H1 (cell line): ENCODE measurements at regions not wholly inside any gene's neighbourhood (a gene's known extent, or its start where the extent isn't known, plus 50 kb on each side); places are given as distances from the start of the nearest gene placed in this dataset.

Experiments
- CTCF ChIA-PET: fragments of 300-600 bp; sonication (Branson Sonifier 250); formaldehyde crosslinking; loops from one replicate; lab custom pipeline; 2021; ENCODE audit not compliant: partially characterized antibody; lab: Charles Lee
- POLR2A ChIA-PET: fragments of 300-600 bp; sonication (Branson Sonifier 250); formaldehyde crosslinking; loops from one replicate; lab custom pipeline; 2021; ENCODE audit warnings: inconsistent platforms; ENCODE audit not compliant: partially characterized antibody; lab: Charles Lee
- DNase-seq, 2 experiments: peaks; one replicate each; pipeline versions ENCODE4 v3.0.0 to v3.0.0-alpha.2; 2010 to 2022; ENCODE audit warnings: low spot score in 2 of 2, low read depth in 1 of 2, mixed read lengths in 1 of 2
- FAIRE-seq: peaks from 2 replicates; lab custom pipeline; 2011; peaks lifted over from hg19 to GRCh38; lab: Jason Lieb, UNC
- H2AFZ ChIP-seq: 2 replicates; pipeline ENCODE4 v1.8.1; 2012; ENCODE audit warnings: low read length, inconsistent platforms
- H2AK5ac ChIP-seq: 2 replicates; pipeline ENCODE4 v1.6.1; 2013; ENCODE audit warnings: low read depth, low read length
- H2BK120ac ChIP-seq: replicated peaks from 2 replicates; pipeline ENCODE3; 2013; ENCODE audit warnings: low read depth, low read length, inconsistent platforms
- H2BK12ac ChIP-seq: 2 replicates; pipeline ENCODE4 v1.6.1; 2013; ENCODE audit warnings: low read depth, low read length
- H2BK15ac ChIP-seq: 2 replicates; pipeline ENCODE4 v1.6.1; 2013; ENCODE audit warnings: low read length
- H2BK20ac ChIP-seq: 2 replicates; pipeline ENCODE4 v1.6.1; 2013; ENCODE audit warnings: low read length
- H2BK5ac ChIP-seq: 2 replicates; pipeline ENCODE4 v1.6.1; 2013; ENCODE audit warnings: low read depth, low read length
- H3K14ac ChIP-seq: 2 replicates; pipeline ENCODE4 v1.6.1; 2013; ENCODE audit warnings: inconsistent platforms; ENCODE audit not compliant: insufficient read length
- H3K18ac ChIP-seq: 2 replicates; pipeline ENCODE4 v1.6.1; 2013; ENCODE audit warnings: low read length; ENCODE audit errors: extremely low read depth
- H3K23ac ChIP-seq: 2 replicates; pipeline ENCODE4 v1.6.1; 2013; ENCODE audit warnings: inconsistent platforms; ENCODE audit not compliant: insufficient read length
- H3K23me2 ChIP-seq: 2 replicates; pipeline ENCODE4 v1.6.1; 2013; ENCODE audit warnings: low read depth, low read length
- H3K27ac ChIP-seq: 2 replicates; pipeline ENCODE4 v1.6.1; 2011; ENCODE audit warnings: low read depth, low read length, inconsistent platforms
- H3K27me3 ChIP-seq, 4 experiments: replicated peaks in 1 of 4; 1 replicate in 1 of 4; 2 replicates in 3 of 4; pipeline versions ENCODE4 v1.6.1 to v1.8.1; 2011 to 2013; ENCODE audit warnings: low read length in 3 of 4, mild to moderate bottlenecking in 3 of 4, inconsistent platforms in 2 of 4, mixed read lengths in 2 of 4, moderate library complexity in 1 of 4; ENCODE audit not compliant: control insufficient read depth in 3 of 4, insufficient read depth in 3 of 4; ENCODE audit errors: extremely low read depth in 1 of 4
- H3K36me3 ChIP-seq, 4 experiments: 2 replicates each; pipeline versions ENCODE4 v1.6.1 to v1.8.1; 2011 to 2013; ENCODE audit warnings: mild to moderate bottlenecking in 4 of 4, low read length in 3 of 4, moderate library complexity in 2 of 4, control low read depth in 1 of 4, inconsistent platforms in 1 of 4; ENCODE audit not compliant: insufficient read depth in 4 of 4, control insufficient read depth in 2 of 4
- H3K4ac ChIP-seq: replicated peaks from 2 replicates; pipeline ENCODE3; 2013; ENCODE audit warnings: low read length, low read depth, mixed read lengths, inconsistent platforms; ENCODE audit not compliant: insufficient read length
- H3K4me1 ChIP-seq, 4 experiments: replicated peaks in 1 of 4; 1 replicate in 1 of 4; 2 replicates in 3 of 4; pipeline versions ENCODE4 v1.6.1 to v1.8.1; 2011 to 2013; ENCODE audit warnings: low read length in 3 of 4, inconsistent platforms in 2 of 4, mixed read lengths in 1 of 4; ENCODE audit not compliant: insufficient read depth in 4 of 4, control insufficient read depth in 3 of 4
- H3K4me2 ChIP-seq, 2 experiments: 2 replicates each; pipeline versions ENCODE4 v1.6.1 to v1.8.1; 2011 to 2013; ENCODE audit warnings: low read depth in 2 of 2, low read length in 2 of 2, control low read depth in 1 of 2, inconsistent platforms in 1 of 2, mild to moderate bottlenecking in 1 of 2; ENCODE audit not compliant: insufficient read depth in 1 of 2
- H3K4me3 ChIP-seq, 4 experiments: fragments of 200-600, 300-600 bp in 1 of 4; sonication (generic), shearing (Covaris generic), sonication (Bioruptor Twin) in 1 of 4; 2 replicates each; pipeline versions ENCODE4 v1.5.1 to v1.8.1; 2011 to 2016; ENCODE audit warnings: low read length in 4 of 4, low read depth in 3 of 4, control low read depth in 2 of 4, inconsistent platforms in 2 of 4, mild to moderate bottlenecking in 2 of 4, mixed read lengths in 1 of 4, moderate library complexity in 1 of 4; ENCODE audit not compliant: insufficient read depth in 2 of 4; ENCODE audit errors: extremely low read depth in 1 of 4
- H3K56ac ChIP-seq: replicated peaks from 2 replicates; pipeline ENCODE3; 2013; ENCODE audit warnings: low read depth, mild to moderate bottlenecking, mixed read lengths, low read length, inconsistent platforms; ENCODE audit not compliant: insufficient read length
- H3K79me1 ChIP-seq: 2 replicates; pipeline ENCODE4 v1.6.1; 2013; ENCODE audit warnings: low read depth, low read length, control low read depth
- H3K79me2 ChIP-seq, 2 experiments: 2 replicates each; pipeline versions ENCODE4 v1.6.1 to v1.8.1; 2012 to 2013; ENCODE audit warnings: low read length in 2 of 2, mild to moderate bottlenecking in 2 of 2, inconsistent platforms in 1 of 2; ENCODE audit not compliant: insufficient read depth in 2 of 2, control insufficient read depth in 1 of 2
- H3K9ac ChIP-seq, 4 experiments: replicated peaks in 1 of 4; 1 replicate in 1 of 4; 2 replicates in 3 of 4; pipeline versions ENCODE4 v1.6.1 to v1.8.1; 2011 to 2013; ENCODE audit warnings: low read depth in 3 of 4, low read length in 3 of 4, control low read depth in 2 of 4, mild to moderate bottlenecking in 2 of 4, moderate library complexity in 2 of 4, inconsistent platforms in 1 of 4; ENCODE audit errors: extremely low read depth in 1 of 4
- H3K9me3 ChIP-seq, 2 experiments: 2 replicates each; pipeline versions ENCODE4 v1.6.1 to v1.8.1; 2012 to 2013; ENCODE audit warnings: mild to moderate bottlenecking in 2 of 2, moderate library complexity in 2 of 2, control low read depth in 1 of 2, inconsistent platforms in 1 of 2, low read depth in 1 of 2, low read length in 1 of 2, mixed read lengths in 1 of 2; ENCODE audit not compliant: insufficient read depth in 2 of 2
- H4K20me1 ChIP-seq, 2 experiments: replicated peaks in 1 of 2; 2 replicates each; pipeline versions ENCODE3 to v1.8.1; 2011 to 2013; ENCODE audit warnings: inconsistent platforms in 2 of 2, low read length in 2 of 2, mild to moderate bottlenecking in 1 of 2; ENCODE audit not compliant: insufficient read depth in 2 of 2, control insufficient read depth in 1 of 2
- H4K5ac ChIP-seq: 2 replicates; pipeline ENCODE4 v1.6.1; 2013; ENCODE audit warnings: low read length, low read depth, mixed read lengths, inconsistent platforms; ENCODE audit not compliant: insufficient read length
- H4K8ac ChIP-seq: 2 replicates; pipeline ENCODE4 v1.8.0; 2013; ENCODE audit warnings: mild to moderate bottlenecking, moderate library complexity, low read length, inconsistent platforms; ENCODE audit not compliant: insufficient read depth; ENCODE audit errors: extremely low read depth
- H4K91ac ChIP-seq: replicated peaks from 2 replicates; pipeline ENCODE3; 2013; ENCODE audit warnings: low read length, mixed read lengths, inconsistent platforms; ENCODE audit not compliant: insufficient read length
- ASH2L ChIP-seq: fragments of 200-600, 300-600 bp; sonication (generic); IDR thresholded peaks from one replicate; pipeline ENCODE4 v1.7.1; 2017; ENCODE audit warnings: low read length
- CTBP2 ChIP-seq: IDR thresholded peaks from 2 replicates; pipeline ENCODE4 v1.7.0; 2011; ENCODE audit warnings: borderline replicate concordance, mild to moderate bottlenecking, moderate library complexity, mixed read lengths, low read length; ENCODE audit not compliant: insufficient read depth, insufficient read length
- JUN ChIP-seq: IDR thresholded peaks from 2 replicates; pipeline ENCODE4 v1.6.1; 2011; ENCODE audit warnings: low read depth, mild to moderate bottlenecking, improper control_type of control experiment, low read length
- JUND ChIP-seq: IDR thresholded peaks from 2 replicates; pipeline ENCODE4 v1.6.1; 2011; ENCODE audit warnings: mild to moderate bottlenecking, improper control_type of control experiment, low read length
- KDM1A ChIP-seq: fragments of 200-600, 300-600 bp; sonication (generic); IDR thresholded peaks from 2 replicates; pipeline ENCODE4 v1.7.1; 2016; ENCODE audit warnings: mild to moderate bottlenecking, low read length, borderline replicate concordance
- PHF8 ChIP-seq: fragments of 200-600 bp; sonication (generic); conservative IDR thresholded peaks from 2 replicates; pipeline ENCODE4 v1.7.1; 2012; ENCODE audit warnings: low read depth, mild to moderate bottlenecking, inconsistent platforms, low read length, moderate library complexity
- POU5F1 ChIP-seq: IDR thresholded peaks from 2 replicates; pipeline ENCODE4 v1.6.1; 2011; ENCODE audit warnings: low read depth, mild to moderate bottlenecking, low read length, moderate library complexity
- RBBP5 ChIP-seq: IDR thresholded peaks from 2 replicates; pipeline ENCODE4 v1.7.1; 2012; ENCODE audit warnings: low read depth, mild to moderate bottlenecking, inconsistent platforms, low read length, moderate library complexity, borderline replicate concordance
- RNF2 ChIP-seq: fragments of 200-900, 300-1000 bp; sonication (generic); IDR thresholded peaks from 2 replicates; pipeline ENCODE4 v1.7.1; 2016; ENCODE audit warnings: borderline replicate concordance, low read depth, mild to moderate bottlenecking, antibody characterized with exemption, low read length; ENCODE audit not compliant: poor library complexity, severe bottlenecking; ENCODE audit errors: missing control alignments
- SIX5 ChIP-seq: IDR thresholded peaks from 2 replicates; pipeline ENCODE4 v1.6.1; 2011; ENCODE audit warnings: mild to moderate bottlenecking, low read depth, low read length
- SP2 ChIP-seq: IDR thresholded peaks from 2 replicates; pipeline ENCODE4 v1.6.1; 2012; ENCODE audit warnings: mild to moderate bottlenecking, low read length, inconsistent platforms
- TCF12 ChIP-seq: IDR thresholded peaks from 2 replicates; pipeline ENCODE4 v1.6.1; 2011; ENCODE audit warnings: low read depth, mild to moderate bottlenecking, low read length
- WGBS, 2 experiments: shearing (Covaris generic) in 1 of 2; methylation state at CpG; one replicate each; pipeline versions ENCODE4 v1.1.6 to v1.1.7; 2013 to 2015; ENCODE audit warnings: low lambda C conversion rate in 2 of 2, mixed read lengths in 2 of 2, inconsistent platforms in 1 of 2, low coverage in 1 of 2, missing lambda C conversion rate in 1 of 2; ENCODE audit not compliant: insufficient replicate concordance in 2 of 2, insufficient coverage in 1 of 2, insufficient read length in 1 of 2; ENCODE audit errors: extremely low coverage in 1 of 2, missing lambda C conversion rate in 1 of 2; 5-methylcytosine and 5-hydroxymethylcytosine counted together
- TF ChIP-seq, protein P1 (sequence below), 3 experiments: IDR thresholded peaks; 1 replicate in 2 of 3; 2 replicates in 1 of 3; pipeline versions ENCODE4 v1.5.1 to v1.6.1; 2011; ENCODE audit warnings: low read length in 3 of 3, mild to moderate bottlenecking in 3 of 3, inconsistent platforms in 2 of 3, low read depth in 1 of 3, moderate library complexity in 1 of 3; ENCODE audit not compliant: insufficient read depth in 1 of 3; ENCODE audit errors: control extremely low read depth in 1 of 3

DNA sequence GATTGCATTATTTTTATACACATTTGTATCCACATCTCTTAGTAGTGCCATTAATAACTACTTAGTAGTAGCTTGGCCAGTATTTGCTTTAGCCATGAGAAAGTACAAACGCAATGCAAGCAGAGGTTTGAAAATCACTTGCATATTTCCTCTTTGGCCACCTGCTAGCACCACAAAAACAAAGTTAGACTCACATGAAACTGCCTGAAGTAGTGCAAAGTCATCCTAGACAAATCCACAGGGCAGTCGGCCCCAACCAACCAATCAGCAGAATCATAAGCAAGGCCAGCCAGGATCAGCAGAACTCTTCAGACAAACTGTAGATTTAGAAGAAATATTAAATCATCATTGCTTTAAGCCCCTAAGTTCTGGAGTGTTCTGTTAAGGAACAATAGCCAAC lies 135.2 kb upstream of the VGLL2 start:
- Histone ChIP-seq H3K27me3 (no peaks in the 10 kb centered on the region), H2BK15ac (no peak overlapping the region), H3K79me2 (no peaks in the 10 kb centered on the region), H3K27ac (no peak overlapping the region), H2BK20ac (no peak overlapping the region), H3K23me2 (no peaks in the 10 kb centered on the region), H3K18ac (no peak overlapping the region), H2BK12ac (no peak overlapping the region), H3K56ac (no peak overlapping the region), H2AFZ (no peak overlapping the region), H2BK5ac (no peak overlapping the region), H3K23ac (no peak overlapping the region), H3K36me3 (no peaks in the 10 kb centered on the region), H2AK5ac (no peak overlapping the region), H3K4ac (no peak overlapping the region), H3K9me3 (no peaks in the 10 kb centered on the region), H3K79me1 (no peaks in the 10 kb centered on the region), H3K14ac (no peak overlapping the region), H3K4me1 (no peaks in the 10 kb centered on the region), H2BK120ac (no peak overlapping the region), H3K9ac (no peak overlapping the region), H4K91ac (no peak overlapping the region), H4K8ac (no peak overlapping the region), H3K4me2 (no peak overlapping the region), H4K5ac (no peak overlapping the region), H3K4me3 (no peak overlapping the region), H4K20me1 (no peaks in the 10 kb centered on the region)
- ChIA-PET CTCF (no interaction called here), POLR2A (no interaction called here)
- WGBS, 2 experiments: 85% methylated on average over 2 of the region's 2 CpGs; no CpG with 5 or more reads in 1 of the 2 experiments
- DNase-seq: no peak
- no peak for FAIRE-seq
- TF ChIP-seq SP2 (no peak), ASH2L (no peak), SIX5 (no peak), PHF8 (no peak), RNF2 (no peak), POU5F1 (no peak), CTBP2 (no peak), JUN (no peak), KDM1A (no peak), RBBP5 (no peak), TCF12 (no peak), JUND (no peak)
- TF ChIP-seq, protein P1, sequence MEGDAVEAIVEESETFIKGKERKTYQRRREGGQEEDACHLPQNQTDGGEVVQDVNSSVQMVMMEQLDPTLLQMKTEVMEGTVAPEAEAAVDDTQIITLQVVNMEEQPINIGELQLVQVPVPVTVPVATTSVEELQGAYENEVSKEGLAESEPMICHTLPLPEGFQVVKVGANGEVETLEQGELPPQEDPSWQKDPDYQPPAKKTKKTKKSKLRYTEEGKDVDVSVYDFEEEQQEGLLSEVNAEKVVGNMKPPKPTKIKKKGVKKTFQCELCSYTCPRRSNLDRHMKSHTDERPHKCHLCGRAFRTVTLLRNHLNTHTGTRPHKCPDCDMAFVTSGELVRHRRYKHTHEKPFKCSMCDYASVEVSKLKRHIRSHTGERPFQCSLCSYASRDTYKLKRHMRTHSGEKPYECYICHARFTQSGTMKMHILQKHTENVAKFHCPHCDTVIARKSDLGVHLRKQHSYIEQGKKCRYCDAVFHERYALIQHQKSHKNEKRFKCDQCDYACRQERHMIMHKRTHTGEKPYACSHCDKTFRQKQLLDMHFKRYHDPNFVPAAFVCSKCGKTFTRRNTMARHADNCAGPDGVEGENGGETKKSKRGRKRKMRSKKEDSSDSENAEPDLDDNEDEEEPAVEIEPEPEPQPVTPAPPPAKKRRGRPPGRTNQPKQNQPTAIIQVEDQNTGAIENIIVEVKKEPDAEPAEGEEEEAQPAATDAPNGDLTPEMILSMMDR (IDR thresholded peaks at IDR 0.05; ENCODE audit: control extremely low read depth in 1 of 3, insufficient read depth in 1 of 3, low read depth in 1 of 3, low read length in 3 of 3): no peak
